DND-41 (cell line): ENCODE measurements at regions not wholly inside any gene's neighbourhood (a gene's known extent, or its start where the extent isn't known, plus 50 kb on each side); places are given as distances from the start of the nearest gene placed in this dataset.

Source experiments
- ATAC-seq: fragments of 200-7000 bp; cut with Tn5 transposase; 3 replicates; pipeline ENCODE4 v1.9.1; 2021; ENCODE audit warnings: low read depth; ENCODE audit not compliant: insufficient read depth
- DNase-seq: peaks from one replicate; pipeline ENCODE4 v3.0.0-alpha.2; 2020
- H2AFZ ChIP-seq: 2 replicates; pipeline ENCODE4 v1.6.0; 2012; ENCODE audit warnings: low read depth, low read length
- H3K27ac ChIP-seq: 2 replicates; pipeline ENCODE4 v1.5.1; 2012; ENCODE audit warnings: low read length, inconsistent platforms
- H3K27me3 ChIP-seq: fragments of 200-600 bp; sonication (generic); 2 replicates; pipeline ENCODE4 v1.6.0; 2012; ENCODE audit warnings: low read length, mild to moderate bottlenecking, inconsistent platforms; ENCODE audit not compliant: insufficient read depth, poor library complexity
- H3K36me3 ChIP-seq: 2 replicates; pipeline ENCODE4 v1.5.1; 2012; ENCODE audit warnings: low read length, inconsistent platforms; ENCODE audit not compliant: insufficient read depth
- H3K4me1 ChIP-seq: 2 replicates; pipeline ENCODE4 v1.5.1; 2012; ENCODE audit warnings: mild to moderate bottlenecking, low read length; ENCODE audit not compliant: insufficient read depth
- H3K4me2 ChIP-seq: 2 replicates; pipeline ENCODE4 v1.6.0; 2012; ENCODE audit warnings: mild to moderate bottlenecking, moderate library complexity, low read length, inconsistent platforms; ENCODE audit not compliant: insufficient read depth
- H3K4me3 ChIP-seq, 2 experiments: fragments of 200-600 bp in 1 of 2; shearing (Covaris generic) in 1 of 2; 2 replicates each; pipeline ENCODE4 v1.5.1; 2012 to 2016; ENCODE audit warnings: inconsistent platforms in 2 of 2, low read length in 2 of 2, mild to moderate bottlenecking in 2 of 2, low read depth in 1 of 2, moderate library complexity in 1 of 2
- H3K79me2 ChIP-seq: 2 replicates; pipeline ENCODE4 v1.6.0; 2012; ENCODE audit warnings: low read length, inconsistent platforms; ENCODE audit not compliant: insufficient read depth
- H3K9ac ChIP-seq: 2 replicates; pipeline ENCODE4 v1.6.0; 2012; ENCODE audit warnings: low read depth, mild to moderate bottlenecking, inconsistent platforms, low read length, moderate library complexity
- H3K9me3 ChIP-seq: 2 replicates; pipeline ENCODE4 v1.5.1; 2012; ENCODE audit warnings: low read length, moderate library complexity, mild to moderate bottlenecking, inconsistent platforms; ENCODE audit not compliant: insufficient read depth, severe bottlenecking
- H4K20me1 ChIP-seq: 2 replicates; pipeline ENCODE4 v1.6.0; 2012; ENCODE audit warnings: low read length; ENCODE audit not compliant: insufficient read depth
- EZH2 ChIP-seq: IDR thresholded peaks from 3 replicates; pipeline ENCODE4 v1.6.1; 2012; ENCODE audit warnings: borderline replicate concordance, low read depth, mild to moderate bottlenecking, moderate library complexity, low read length, inconsistent platforms; ENCODE audit not compliant: severe bottlenecking
- TF ChIP-seq, protein P1 (sequence below): IDR thresholded peaks from 2 replicates; pipeline ENCODE4 v1.5.1; 2012; ENCODE audit warnings: borderline replicate concordance, low read length, moderate library complexity, mild to moderate bottlenecking; ENCODE audit not compliant: poor library complexity, severe bottlenecking; ENCODE audit errors: extremely low read depth

DNA sequence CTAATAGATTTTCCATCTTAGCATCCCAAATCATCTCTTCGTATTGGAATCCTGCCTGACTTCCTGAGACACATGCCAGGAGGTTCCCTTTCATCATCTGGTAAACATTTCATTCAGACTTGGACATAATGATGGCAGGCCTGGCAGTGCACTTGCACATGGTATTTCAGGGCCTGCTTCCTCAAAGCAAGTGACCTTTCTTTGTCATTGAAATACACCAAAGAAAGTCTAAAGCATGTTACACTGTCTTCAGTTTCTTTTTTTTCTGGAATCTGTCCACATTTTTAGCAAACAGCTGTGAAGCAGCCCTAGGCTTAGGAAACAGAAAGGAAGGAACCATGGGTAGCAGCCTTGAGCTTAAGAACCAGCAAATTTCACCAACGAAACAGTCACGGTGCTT is 205.9 kb upstream of the VCX start:
- no peak for ATAC-seq
- Histone ChIP-seq H3K27ac (no peak overlapping the region), H2AFZ (no peak overlapping the region), H3K9me3 (no peaks in the 10 kb centered on the region), H3K79me2 (no peaks in the 10 kb centered on the region), H3K9ac (no peak overlapping the region), H4K20me1 (no peaks in the 10 kb centered on the region), H3K4me1 (0 out of 2 replicates have a peak, but pooled peaks cover 2% of the 10 kb centered on the region), H3K27me3 (no peaks in the 10 kb centered on the region), H3K4me2 (no peak overlapping the region), H3K36me3 (no peaks in the 10 kb centered on the region), H3K4me3 (no peak overlapping the region)
- no peak for DNase-seq
- TF ChIP-seq, protein P1, sequence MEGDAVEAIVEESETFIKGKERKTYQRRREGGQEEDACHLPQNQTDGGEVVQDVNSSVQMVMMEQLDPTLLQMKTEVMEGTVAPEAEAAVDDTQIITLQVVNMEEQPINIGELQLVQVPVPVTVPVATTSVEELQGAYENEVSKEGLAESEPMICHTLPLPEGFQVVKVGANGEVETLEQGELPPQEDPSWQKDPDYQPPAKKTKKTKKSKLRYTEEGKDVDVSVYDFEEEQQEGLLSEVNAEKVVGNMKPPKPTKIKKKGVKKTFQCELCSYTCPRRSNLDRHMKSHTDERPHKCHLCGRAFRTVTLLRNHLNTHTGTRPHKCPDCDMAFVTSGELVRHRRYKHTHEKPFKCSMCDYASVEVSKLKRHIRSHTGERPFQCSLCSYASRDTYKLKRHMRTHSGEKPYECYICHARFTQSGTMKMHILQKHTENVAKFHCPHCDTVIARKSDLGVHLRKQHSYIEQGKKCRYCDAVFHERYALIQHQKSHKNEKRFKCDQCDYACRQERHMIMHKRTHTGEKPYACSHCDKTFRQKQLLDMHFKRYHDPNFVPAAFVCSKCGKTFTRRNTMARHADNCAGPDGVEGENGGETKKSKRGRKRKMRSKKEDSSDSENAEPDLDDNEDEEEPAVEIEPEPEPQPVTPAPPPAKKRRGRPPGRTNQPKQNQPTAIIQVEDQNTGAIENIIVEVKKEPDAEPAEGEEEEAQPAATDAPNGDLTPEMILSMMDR = no peak
- no peak for TF ChIP-seq EZH2

DNA sequence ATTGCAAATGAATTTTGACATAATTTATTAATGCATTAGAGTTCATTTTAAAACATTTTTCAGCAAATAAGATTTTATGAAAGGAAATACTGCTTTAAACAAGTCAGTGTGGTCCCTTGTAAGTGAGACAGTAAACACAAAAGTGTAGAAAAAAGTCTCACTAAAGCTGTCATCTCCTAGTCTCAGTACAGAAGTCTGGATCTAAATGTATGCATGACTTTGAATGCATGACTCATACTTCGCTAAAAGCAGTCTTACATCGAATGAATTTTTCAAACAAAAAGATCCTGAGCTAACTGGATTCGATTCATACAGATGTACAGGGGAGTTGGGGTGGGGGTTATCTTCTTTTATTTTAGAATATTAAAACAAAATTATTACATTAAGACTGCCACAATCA is 207.4 kb upstream of the VCX start:
- TF ChIP-seq, protein P1 = no peak
- TF ChIP-seq EZH2 = no peak
- no peaks in the 10 kb centered on the region for H4K20me1 ChIP-seq
- no peaks in the 10 kb centered on the region for H3K27me3 ChIP-seq
- H3K4me2 ChIP-seq = no peak overlapping the region
- ATAC-seq = no peak
- no peak for DNase-seq
- no peak overlapping the region for H3K4me3 ChIP-seq
- H3K36me3 ChIP-seq = no peaks in the 10 kb centered on the region
- H3K79me2 ChIP-seq = no peaks in the 10 kb centered on the region
- H3K9ac ChIP-seq = no peak overlapping the region
- no peaks in the 10 kb centered on the region for H3K9me3 ChIP-seq
- H2AFZ ChIP-seq = no peak overlapping the region
- no peak overlapping the region for H3K27ac ChIP-seq
- 0 out of 2 replicates have a peak, but pooled peaks cover 2% of the 10 kb centered on the region for H3K4me1 ChIP-seq

DNA sequence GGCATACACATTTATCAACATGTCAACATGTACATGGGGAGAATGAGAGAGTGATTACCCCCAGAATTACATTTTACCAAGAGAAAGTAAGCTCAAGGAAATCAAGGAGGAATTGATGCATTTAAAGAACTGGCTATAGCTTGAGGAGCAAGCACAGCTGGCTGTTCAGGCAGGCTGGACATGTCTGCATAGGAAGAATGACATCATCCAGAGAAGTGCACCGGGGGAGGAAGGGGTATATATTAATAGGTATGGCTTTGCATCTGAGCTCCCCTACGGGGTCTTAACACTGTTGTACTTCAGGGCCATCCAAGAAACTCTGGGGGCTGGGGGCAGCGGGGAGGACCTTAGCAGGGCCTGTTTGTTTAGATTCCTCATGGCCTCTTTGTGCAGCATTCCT is 222.4 kb upstream of the VCX start:
- Histone ChIP-seq H3K4me1 (peaks cover 28% of the 10 kb centered on the region), H3K27me3 (no peaks in the 10 kb centered on the region), H3K4me3 (no peak overlapping the region), H3K27ac (no peak overlapping the region), H3K9me3 (no peaks in the 10 kb centered on the region), H3K79me2 (no peaks in the 10 kb centered on the region), H2AFZ (no peak overlapping the region), H3K4me2 (no peak overlapping the region), H4K20me1 (no peaks in the 10 kb centered on the region), H3K36me3 (no peaks in the 10 kb centered on the region), H3K9ac (no peak overlapping the region)
- DNase-seq (no peak), ATAC-seq (no peak)
- TF ChIP-seq, protein P1 = no peak
- no peak for TF ChIP-seq EZH2

DNA sequence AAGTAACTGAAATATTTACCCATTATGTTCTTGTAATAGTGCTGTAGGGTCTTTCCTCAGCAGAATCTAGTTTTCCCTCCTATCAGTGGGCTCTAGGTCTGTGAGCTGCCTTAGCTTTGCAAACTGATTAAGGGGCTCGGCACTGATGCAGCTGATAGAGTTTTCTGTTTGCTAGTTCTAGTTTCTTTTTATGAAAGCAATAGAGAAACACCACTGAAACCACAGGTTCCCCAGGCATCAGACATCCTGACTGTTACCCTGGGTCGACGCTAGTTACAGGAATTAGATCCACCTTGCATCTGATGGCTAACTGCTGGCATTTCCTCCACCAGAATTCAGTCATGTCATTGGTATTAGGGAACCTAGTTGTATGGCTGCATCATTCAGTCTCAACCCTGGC is 225.0 kb upstream of the VCX start:
- Histone ChIP-seq H3K4me2 (peak overlapping the region; percentile 34), H3K4me3 (no peak overlapping the region), H2AFZ (no peak overlapping the region), H3K9me3 (no peaks in the 10 kb centered on the region), H3K36me3 (no peaks in the 10 kb centered on the region), H3K4me1 (peaks cover 28% of the 10 kb centered on the region), H3K27ac (peak overlapping the region; percentile 71), H3K79me2 (no peaks in the 10 kb centered on the region), H4K20me1 (no peaks in the 10 kb centered on the region), H3K9ac (0 out of 2 replicates have a peak overlapping the region, but pooled peaks have one; percentile 23), H3K27me3 (no peaks in the 10 kb centered on the region)
- no peak for TF ChIP-seq EZH2
- TF ChIP-seq, protein P1 = no peak
- DNase-seq = peak; percentile 61
- ATAC-seq = peak; percentile 91
